ENCODE measurements at regions not wholly inside any gene's neighbourhood (a gene's known extent, or its start where the extent isn't known, plus 50 kb on each side); places are given as distances from the start of the nearest gene placed in this dataset.
"Not testable (repeated sequence)": the region's sequence is repeated elsewhere in the genome, so short reads cannot be mapped to it uniquely, and the experiment has no call there.

GRCh38 chr3:16769525-16769924 is 115.2 kb upstream of the PLCL2 start:
- no peak for DNase-seq
- no peak for ATAC-seq

GRCh38 chr3:16770021-16770420 is 114.7 kb upstream of the PLCL2 start:
- ATAC-seq (no peak), DNase-seq (no peak)

GRCh38 chr3:16770792-16771191 is 114.0 kb upstream of the PLCL2 start:
- no peak for ATAC-seq
- no peak for DNase-seq

- not testable (repeated sequence) for DNase-seq, ATAC-seq
Measured at GRCh38 chr3:16773594-16773993, 111.2 kb upstream of the PLCL2 start.

GRCh38 chr3:16774536-16774935 is 110.2 kb upstream of the PLCL2 start:
- not testable (repeated sequence) for ATAC-seq, DNase-seq

- DNase-seq, result no peak
- ATAC-seq, result no peak
Measured at GRCh38 chr3:16784973-16785372, 99.8 kb upstream of the PLCL2 start.

- ATAC-seq (no peak), DNase-seq (no peak)
Measured at GRCh38 chr3:16785465-16785864, 99.3 kb upstream of the PLCL2 start.

- ATAC-seq, result no peak
Measured at GRCh38 chr3:16788440-16789056, 96.2 kb upstream of the PLCL2 start.

GRCh38 chr3:16789344-16790120 is 95.2 kb upstream of the PLCL2 start:
- no peak for DNase-seq
- ATAC-seq, result no peak

More at GRCh38 chr3:16788440-16789056, 96.2 kb upstream of the PLCL2 start:
- DNase-seq, result no peak

GRCh38 chr3:16790432-16791400 is 94.0 kb upstream of the PLCL2 start:
- DNase-seq (no peak), ATAC-seq (peak; percentile 86)

GRCh38 chr3:16793321-16793720 is 91.4 kb upstream of the PLCL2 start:
- DNase-seq (no peak), ATAC-seq (no peak)

GRCh38 chr3:16794257-16794656 is 90.5 kb upstream of the PLCL2 start:
- no peak for ATAC-seq
- DNase-seq, result no peak

GRCh38 chr3:16795581-16795980 is 89.2 kb upstream of the PLCL2 start:
- DNase-seq (no peak), ATAC-seq (no peak)

GRCh38 chr3:16797831-16798230 is 86.9 kb upstream of the PLCL2 start:
- ATAC-seq, result no peak
- DNase-seq, result no peak

GRCh38 chr3:16798738-16799137 is 86.0 kb upstream of the PLCL2 start:
- DNase-seq, result no peak
- ATAC-seq, result no peak

GRCh38 chr3:16800361-16800760 is 84.4 kb upstream of the PLCL2 start:
- DNase-seq (no peak), ATAC-seq (no peak)

- ATAC-seq, result no peak
- DNase-seq, result no peak
Measured at GRCh38 chr3:16801223-16801622, 83.5 kb upstream of the PLCL2 start.

GRCh38 chr3:16801698-16802097 is 83.1 kb upstream of the PLCL2 start:
- no peak for ATAC-seq
- DNase-seq, result no peak

GRCh38 chr3:16802389-16802788 is 82.4 kb upstream of the PLCL2 start:
- DNase-seq (no peak), ATAC-seq (no peak)

GRCh38 chr3:16803019-16803418 is 81.7 kb upstream of the PLCL2 start:
- ATAC-seq, result no peak
- no peak for DNase-seq

GRCh38 chr3:16807391-16807790 is 77.4 kb upstream of the PLCL2 start:
- DNase-seq (no peak), ATAC-seq (no peak)

- no peak for DNase-seq
- no peak for ATAC-seq
Measured at GRCh38 chr3:16808393-16809107, 76.2 kb upstream of the PLCL2 start.

Measured in stimulated activated naive CD8-positive, alpha-beta T cell treated with anti-CD3 and anti-CD28 coated beads, Interleukin-15, Interleukin-2, amounts not matched to agents 100 U/mL and 50 U/mL, for 24 hours (primary cell).